GOT3 (cell line): ENCODE measurements at regions not wholly inside any gene's neighbourhood (a gene's known extent, or its start where the extent isn't known, plus 50 kb on each side); places are given as distances from the start of the nearest gene placed in this dataset.
"Not testable (repeated sequence)": the region's sequence is repeated elsewhere in the genome, so short reads cannot be mapped to it uniquely, and the experiment has no call there.

Source experiments
- DNase-seq: peaks from one replicate; lab custom pipeline; 2025; ENCODE audit warnings: mixed read lengths; lab: John Stamatoyannopoulos, UW

- DNase-seq, result no peak
These were observed 131.0 kb upstream of the LMNTD1 start for GRCh38 chr12:25684070-25684469.

GRCh38 chr12:25686351-25686750 is 133.3 kb upstream of the LMNTD1 start:
- no peak for DNase-seq

GRCh38 chr12:25687226-25687625 is 134.1 kb upstream of the LMNTD1 start:
- no peak for DNase-seq

GRCh38 chr12:25688851-25689250 is 135.8 kb upstream of the LMNTD1 start:
- DNase-seq, result not testable (repeated sequence)

- no peak for DNase-seq
These were observed 137.0 kb upstream of the LMNTD1 start for GRCh38 chr12:25689996-25690501.

- no peak for DNase-seq
These were observed 138.1 kb upstream of the LMNTD1 start for GRCh38 chr12:25690996-25691864.

GRCh38 chr12:25691865-25692114 is 138.7 kb upstream of the LMNTD1 start:
- DNase-seq, result no peak

- DNase-seq, result no peak
These were observed 139.3 kb upstream of the LMNTD1 start for GRCh38 chr12:25692115-25693035.

DNA sequence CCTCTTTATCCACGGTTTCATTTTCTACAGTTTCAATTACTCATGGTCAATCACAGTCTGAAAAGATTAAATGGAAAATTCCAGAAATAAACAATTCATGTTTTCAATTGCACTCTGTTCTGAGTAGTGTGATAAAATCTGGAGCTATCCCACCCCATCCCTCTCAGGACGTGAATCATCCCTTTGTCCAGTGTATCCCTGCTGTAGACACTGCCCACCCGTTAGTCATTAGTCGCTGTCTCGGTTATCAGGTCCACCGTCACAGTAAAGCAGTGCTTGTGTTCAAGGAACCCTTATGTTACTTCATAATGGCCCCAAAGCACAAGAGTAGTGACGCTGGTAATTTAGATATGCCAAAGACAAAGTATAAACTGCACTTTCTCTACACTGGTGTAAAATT is 141.0 kb upstream of the LMNTD1 start:
- no peak for DNase-seq

DNA sequence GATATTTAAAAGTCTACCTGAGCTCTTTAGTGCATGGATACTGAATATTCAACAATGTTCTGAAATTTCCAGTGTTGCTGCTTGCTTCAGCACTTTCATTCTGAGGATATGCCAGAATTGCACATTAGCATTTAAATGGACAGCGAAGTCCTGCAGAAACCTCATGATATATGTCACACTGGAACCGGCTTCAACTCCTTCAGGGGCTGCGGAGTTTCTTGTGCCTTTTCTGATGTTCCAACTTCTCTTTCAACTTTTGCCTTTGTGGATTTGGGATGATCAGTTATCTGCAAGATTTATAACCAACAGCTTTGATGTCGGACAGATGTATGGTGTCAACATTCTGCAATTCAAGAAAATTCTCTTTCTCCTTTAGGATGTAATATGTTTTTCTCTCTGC is 142.5 kb upstream of the LMNTD1 start:
- no peak for DNase-seq

DNA sequence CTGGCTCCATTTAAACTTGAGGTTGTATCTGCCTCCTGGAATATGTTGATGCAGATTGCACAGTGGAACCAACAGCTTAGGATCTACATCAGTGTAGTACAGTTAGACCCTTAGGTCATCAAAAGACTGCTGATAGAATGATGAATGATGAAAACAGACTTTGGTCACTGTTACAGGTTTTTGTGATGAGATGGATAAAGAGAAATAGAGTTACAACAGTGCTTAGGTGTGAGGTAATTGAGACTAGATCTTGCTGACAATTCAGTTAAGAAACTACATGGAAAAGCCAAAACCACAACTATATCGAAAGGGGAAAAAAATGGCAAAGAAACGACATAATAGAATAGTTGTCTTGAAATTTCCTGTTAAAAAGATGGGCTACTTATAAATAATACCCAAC is 145.7 kb upstream of the LMNTD1 start:
- no peak for DNase-seq

DNA sequence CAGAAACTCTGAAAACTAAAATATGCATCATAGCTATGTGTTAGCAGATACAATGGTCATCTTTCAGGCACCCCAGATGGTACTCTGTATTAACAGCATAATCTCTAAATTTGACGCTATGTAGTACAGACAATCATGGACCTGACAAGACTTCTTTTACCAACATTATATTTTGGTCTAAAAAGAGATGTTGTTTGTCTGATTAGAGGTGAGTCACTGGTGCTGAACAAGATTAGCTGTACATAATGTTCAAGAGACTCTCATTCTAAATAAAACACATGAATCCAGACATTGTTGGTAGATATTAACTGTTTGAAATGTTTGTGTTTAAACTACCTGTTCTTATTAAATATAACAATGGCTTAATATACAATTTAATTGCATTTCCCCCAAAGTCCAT is 146.4 kb upstream of the LMNTD1 start:
- DNase-seq, result no peak

DNA sequence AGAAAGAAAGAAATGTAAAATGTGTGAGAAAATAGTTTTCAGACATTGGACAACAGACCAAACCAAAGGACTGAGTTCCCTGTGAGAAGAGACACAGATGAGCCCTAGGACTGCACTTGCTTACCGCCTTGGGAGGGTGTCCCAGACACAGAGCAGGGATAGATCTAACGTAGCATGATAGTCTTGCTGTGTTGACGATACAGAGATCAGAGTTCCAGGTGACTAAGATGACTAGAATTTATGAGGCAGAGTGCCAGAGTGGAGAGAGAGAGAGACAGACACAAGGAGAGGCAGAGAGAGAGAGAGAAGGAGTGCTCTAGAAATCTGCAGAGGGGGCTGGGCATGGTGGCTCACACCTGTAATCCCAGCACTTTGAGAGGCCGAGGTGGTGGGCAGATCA is 148.2 kb upstream of the LMNTD1 start:
- DNase-seq, result no peak

DNA sequence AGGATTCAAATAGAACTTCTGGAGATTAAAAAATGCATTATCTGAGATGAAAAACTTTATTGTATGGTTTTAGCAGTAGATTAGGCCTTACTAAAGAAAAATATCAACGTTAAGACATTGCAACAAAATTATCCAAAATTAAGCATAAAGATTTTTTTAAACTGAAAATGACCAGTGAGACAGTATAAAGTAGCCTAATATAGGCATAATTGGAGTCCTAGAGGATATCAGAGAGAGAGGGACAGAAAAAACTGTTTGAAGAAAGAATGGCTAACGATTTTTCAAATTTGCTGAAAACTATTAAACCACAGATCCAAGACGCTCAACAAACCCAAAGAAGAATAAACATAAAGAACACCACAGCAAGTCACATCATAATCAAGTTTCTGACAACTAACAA is 149.5 kb upstream of the LMNTD1 start:
- DNase-seq, result no peak

DNA sequence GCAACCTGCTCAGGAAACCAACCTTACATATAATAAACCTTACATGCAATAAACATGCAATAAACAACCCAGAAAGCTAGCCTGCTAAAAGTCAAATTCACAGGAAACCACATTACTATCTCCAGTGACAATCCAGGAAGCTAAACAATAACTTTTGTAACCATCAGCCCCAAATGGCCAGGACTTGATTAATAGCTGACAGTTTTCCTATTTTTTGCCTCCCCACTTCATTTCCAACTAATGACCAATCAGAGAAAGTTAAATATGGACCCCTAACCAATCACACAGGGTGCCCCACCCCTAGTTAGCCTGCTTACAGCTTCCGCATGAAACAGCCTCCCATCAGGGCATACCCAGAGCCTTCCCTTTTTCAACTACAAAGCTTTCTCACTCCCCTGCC is 152.2 kb upstream of the LMNTD1 start:
- DNase-seq, result no peak

DNA sequence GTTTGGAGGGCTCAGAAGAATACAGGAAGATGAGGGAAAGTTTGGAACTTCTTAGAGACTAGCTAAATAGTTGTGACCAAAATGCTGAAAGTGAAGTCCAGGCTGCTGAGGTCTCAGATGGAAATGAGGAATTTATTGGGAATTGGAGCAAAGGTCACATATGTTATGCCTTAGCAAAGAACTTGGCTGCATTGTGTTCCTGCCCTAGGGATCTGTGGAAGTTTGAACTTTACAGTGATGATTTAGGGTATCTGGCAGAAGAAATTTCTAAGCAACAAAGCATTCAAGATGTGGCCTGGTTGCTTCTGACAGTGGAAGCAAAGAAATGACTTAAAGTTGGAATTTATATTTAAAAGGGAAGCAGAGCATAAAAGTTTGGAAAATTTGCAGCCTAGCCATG is 153.6 kb upstream of the LMNTD1 start:
- DNase-seq, result not testable (repeated sequence)

DNA sequence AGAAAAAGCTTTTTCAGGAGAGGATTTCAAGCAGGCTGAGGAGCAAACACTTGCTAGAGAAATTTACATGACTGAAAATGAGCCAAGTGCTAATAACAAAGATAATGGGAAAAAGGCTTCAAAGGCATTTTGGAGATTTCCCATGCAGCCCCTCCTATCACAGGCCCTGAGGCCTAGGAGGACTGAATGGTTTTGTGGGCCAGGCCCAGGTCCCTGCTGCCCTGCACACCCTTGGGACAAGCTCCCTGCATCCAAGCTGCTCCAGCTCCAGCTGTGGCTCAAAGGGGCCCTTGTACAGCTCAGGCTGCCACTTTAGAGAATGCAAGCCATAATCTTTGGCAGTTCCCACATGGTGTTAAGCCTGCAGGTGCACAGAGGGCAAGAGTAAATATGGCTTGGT is 154.0 kb upstream of the LMNTD1 start:
- no peak for DNase-seq

DNA sequence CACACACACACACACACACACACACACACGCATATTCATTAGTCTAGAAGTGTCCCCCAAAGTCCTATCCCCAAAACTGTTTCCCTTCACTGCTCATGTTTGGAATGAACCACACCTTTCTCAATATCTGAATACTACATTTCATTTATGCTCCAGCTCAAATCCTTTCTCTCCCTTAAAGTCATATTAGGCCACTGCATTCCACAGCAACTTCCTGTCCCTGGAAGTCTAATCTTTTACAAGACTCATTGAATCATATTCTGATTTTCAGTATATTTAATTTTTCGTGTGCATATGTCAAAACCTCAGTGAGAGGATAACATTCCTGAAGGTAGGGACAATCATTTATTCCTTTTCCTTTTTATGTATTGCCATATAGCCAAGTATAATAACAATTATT is 155.6 kb upstream of the LMNTD1 start:
- DNase-seq, result no peak

DNA sequence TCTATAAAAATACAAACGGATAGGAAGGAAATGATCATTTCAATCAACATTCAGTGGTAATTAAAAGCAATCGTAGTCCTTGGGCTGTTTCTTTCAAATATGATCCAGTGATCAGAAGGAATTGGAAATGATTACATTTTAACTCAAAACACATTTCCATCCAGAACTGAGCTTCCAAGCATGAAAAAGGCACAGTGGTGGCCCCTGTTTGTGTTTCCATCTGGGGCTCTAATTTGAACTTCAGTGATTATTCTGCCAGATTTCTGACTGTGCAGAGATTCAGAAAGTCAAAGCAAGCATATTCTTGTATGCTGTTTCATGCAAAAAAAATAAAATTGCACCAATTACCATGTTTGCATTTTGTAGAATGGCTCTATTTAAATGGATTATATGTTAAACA is 157.0 kb upstream of the LMNTD1 start:
- no peak for DNase-seq

GRCh38 chr12:25710938-25711605 is 158.0 kb upstream of the LMNTD1 start:
- not testable (repeated sequence) for DNase-seq

DNA sequence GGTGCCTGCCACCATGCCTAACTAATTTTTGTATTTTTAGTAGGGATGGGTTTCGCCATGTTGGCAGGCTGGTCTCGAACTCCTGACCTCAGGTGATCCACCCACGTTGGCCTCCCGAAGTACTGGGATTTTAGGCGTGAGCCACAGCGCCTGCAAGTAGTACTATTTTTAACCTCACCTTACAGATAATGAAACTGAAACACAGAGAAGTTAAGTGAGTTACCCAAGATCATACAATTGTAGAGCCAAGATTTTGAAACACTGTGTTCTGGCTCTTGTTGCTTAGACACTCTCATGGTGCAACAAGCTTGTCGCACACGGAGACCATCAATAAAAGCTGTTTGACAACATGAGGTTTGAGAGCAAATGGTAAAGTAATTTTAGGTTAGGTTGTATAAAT is 159.1 kb upstream of the LMNTD1 start:
- no peak for DNase-seq

DNA sequence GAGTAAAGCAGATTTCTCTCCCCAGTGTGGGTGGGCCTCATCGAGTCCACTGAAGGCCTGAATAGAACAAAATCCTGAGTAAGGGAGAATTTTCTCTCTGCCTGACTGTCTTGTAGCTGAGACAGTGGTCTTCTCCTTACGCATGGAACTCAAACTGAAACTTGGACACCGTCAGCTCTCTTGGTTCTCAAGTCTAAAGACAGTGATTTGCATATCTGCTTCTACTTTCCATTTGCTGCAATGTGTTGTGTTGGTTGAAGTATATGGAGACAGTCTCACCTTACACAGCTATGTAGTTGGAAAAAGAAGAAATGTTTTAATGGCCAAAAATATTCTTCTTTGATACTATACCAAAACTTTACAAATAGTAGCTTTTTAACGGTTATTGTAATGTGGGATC is 160.2 kb upstream of the LMNTD1 start:
- no peak for DNase-seq
